Sciatic nerve (tissue), 2 donors: ENCODE measurements at regions not wholly inside any gene's neighbourhood (a gene's known extent, or its start where the extent isn't known, plus 50 kb on each side); places are given as distances from the start of the nearest gene placed in this dataset.
"Not testable (repeated sequence)": the region's sequence is repeated elsewhere in the genome, so short reads cannot be mapped to it uniquely, and the experiment has no call there.

Source experiments
- ATAC-seq: fragments of 200-7000 bp; cut with Tn5 transposase; one replicate; pipeline ENCODE4 v1.9.1; 2020; ENCODE audit warnings: mild to moderate bottlenecking, moderate library complexity
- DNase-seq: peaks from one replicate; pipeline ENCODE4 v3.0.0-alpha.2; 2020; ENCODE audit warnings: low spot score
- intact Hi-C: fragments of 100-400 bp; cut with DNase I; formaldehyde crosslinking; loops from one replicate; pipeline ENCODE4 v1.14.2; 2022
- donor health status: DM: no; HTN: no; CAD: no.
- donor health status: DM: no; HTN: no; CAD: no.

GRCh38 chr2:224650815-224651439 lies 65.2 kb downstream of the CCDC195 start:
- intact Hi-C loops = no loop called here
- ATAC-seq (peak; percentile 70), DNase-seq (no peak)

DNA sequence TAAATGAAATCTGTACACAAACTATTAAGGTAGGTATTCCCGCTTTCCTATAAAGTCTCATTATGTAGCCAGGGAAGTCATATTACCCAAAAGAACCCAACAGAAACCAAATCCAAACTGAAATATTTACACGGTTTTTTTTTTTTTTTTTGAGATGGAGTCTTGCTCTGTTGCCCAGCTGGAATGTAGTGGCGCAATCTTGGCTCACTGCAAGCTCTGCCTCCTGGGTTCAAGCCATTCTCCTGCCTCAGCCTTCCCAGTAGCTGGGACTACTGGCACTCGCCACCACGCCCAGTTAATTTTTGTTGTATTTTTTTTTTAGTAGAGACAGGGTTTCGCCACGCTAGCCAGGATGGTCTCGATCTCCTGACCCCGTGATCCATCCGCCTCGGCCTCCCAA lies 62.5 kb upstream of the CUL3 start:
- intact Hi-C loops = loop anchor here (5.0 kb wide), 1 partner anchor 290 kb away; no protein-coding TSS in a partner anchor

DNA sequence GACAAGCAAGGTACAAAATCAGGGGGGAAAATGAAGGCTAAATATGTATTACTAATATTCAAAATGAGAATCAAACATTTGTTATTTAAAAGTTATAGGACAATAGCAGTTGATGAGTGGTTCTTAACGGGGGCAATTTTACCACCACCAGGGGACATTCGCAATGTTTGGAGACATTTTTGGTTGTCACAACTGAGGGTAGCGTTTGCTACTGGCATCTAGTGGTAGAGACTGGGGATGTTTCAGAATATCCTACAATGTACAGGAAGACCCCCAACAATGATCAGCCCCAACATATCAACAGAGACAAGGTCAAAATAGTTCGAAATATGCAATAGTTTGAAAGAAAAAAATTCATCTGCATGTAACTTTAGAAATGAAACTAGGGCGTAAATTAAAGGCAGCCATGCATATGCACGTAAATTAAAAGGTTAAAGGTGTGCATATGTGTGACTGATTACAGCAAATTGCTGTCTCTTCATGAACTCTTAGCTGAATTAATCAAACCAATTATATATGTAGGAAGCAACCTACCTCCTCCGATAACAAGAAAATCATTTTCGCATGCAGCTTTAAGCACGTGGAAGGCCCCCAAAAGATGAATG lies 61.2 kb upstream of the CUL3 start:
- DNase-seq = no peak
- intact Hi-C loops = loop anchor here (5.0 kb wide), 1 partner anchor 289 kb away; no protein-coding TSS in a partner anchor
- ATAC-seq = no peak

More for the DNA sequence above, 62.5 kb upstream of the CUL3 start:
- not testable (repeated sequence) for DNase-seq, ATAC-seq

DNA sequence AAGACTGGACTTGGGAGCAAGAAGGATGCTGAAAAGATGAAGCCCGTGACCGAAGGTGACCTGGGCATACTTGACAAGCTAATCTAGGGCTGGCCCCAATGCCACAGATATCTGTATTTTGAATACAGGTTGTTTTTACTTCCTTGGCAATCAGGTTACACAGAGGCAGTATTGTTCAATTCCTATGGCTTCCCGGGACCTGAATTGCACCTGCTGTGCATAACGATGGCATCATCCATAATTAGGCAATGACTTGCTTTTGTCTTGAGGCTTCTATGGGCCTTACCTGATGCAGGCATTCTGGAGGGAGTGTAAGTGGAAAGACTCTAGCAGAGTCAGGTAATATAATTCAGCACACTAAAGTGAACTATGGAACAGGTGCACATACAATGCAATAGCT lies 60.6 kb upstream of the CUL3 start:
- ATAC-seq (no peak), DNase-seq (no peak)
- intact Hi-C loops = loop anchor here (5.0 kb wide), 1 partner anchor 288 kb away; no protein-coding TSS in a partner anchor

DNA sequence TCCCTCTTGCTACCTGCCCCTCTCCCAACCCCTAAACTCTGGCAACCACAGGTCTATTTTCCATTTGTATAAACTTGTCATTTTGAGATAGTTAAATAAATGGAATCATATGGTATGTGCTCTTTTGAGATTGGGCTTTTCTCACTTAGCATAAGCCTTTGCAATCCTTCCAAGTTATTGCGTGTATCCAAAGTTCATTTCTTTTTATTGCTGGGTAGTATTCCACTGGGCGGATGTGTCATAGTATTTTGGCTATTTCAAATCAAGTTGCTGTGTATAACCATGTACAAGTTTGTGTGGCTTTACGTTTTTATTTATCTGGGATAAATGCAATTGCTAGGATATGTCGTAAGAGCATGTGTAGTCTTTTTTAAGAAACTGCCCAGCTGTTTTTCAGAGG lies 55.5 kb upstream of the CUL3 start:
- intact Hi-C loops = no loop called here
- no peak for ATAC-seq
- no peak for DNase-seq

DNA sequence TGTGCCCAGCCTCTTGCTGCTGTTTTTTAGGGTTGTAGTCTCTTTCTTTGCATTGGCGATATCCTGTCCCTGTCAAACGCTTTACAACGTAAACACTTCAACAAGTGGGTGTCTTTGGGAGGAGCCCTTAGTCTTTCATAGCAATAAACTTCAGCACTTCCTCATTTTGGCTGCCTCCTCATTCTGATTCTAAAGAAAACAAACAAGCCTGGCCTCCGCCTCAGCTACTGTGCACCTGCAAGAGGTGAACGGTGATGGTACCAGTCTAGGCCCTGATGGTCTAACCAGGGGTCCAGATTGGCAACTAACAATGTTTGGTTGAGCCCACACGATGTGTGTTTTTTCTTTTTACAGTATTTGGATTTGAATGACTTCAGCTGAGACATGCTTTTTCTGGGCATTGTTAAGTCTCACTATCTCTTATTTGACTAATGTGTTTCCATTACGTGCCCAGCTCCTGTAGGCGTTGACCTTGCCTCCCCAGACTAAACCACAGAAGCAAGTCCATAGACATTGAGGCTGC lies 53.2 kb upstream of the CUL3 start:
- ATAC-seq (no peak), DNase-seq (no peak)
- intact Hi-C loops = loop anchor here (5.0 kb wide), 1 partner anchor 1929 kb away; no protein-coding TSS in a partner anchor
